RWPE2 (cell line): ENCODE measurements at regions not wholly inside any gene's neighbourhood (a gene's known extent, or its start where the extent isn't known, plus 50 kb on each side); places are given as distances from the start of the nearest gene placed in this dataset.
A peak's percentile ranks its signal among the peaks of the same experiment; 100 is the strongest.
"Not testable (repeated sequence)": the region's sequence is repeated elsewhere in the genome, so short reads cannot be mapped to it uniquely, and the experiment has no call there.

ENCODE experiments used
- ATAC-seq: fragments of 200-7000 bp; cut with Tn5 transposase; 3 replicates; pipeline ENCODE4 v1.9.1; 2021; ENCODE audit warnings: low read depth
- DNase-seq: peaks from one replicate; pipeline ENCODE4 v3.0.0-alpha.2; 2020; ENCODE audit warnings: low spot score
- H3K27ac ChIP-seq: fragments of 450-650 bp; 2 replicates; pipeline ENCODE4 v1.5.1; 2017; ENCODE audit warnings: mild to moderate bottlenecking; ENCODE audit not compliant: poor library complexity, severe bottlenecking
- H3K27me3 ChIP-seq: fragments of 250-450 bp; sonication (Bioruptor Pico); 2 replicates; pipeline ENCODE4 v1.5.1; 2021; ENCODE audit warnings: mild to moderate bottlenecking, moderate library complexity; ENCODE audit not compliant: insufficient read depth, poor library complexity, severe bottlenecking
- H3K36me3 ChIP-seq: fragments of 250-450 bp; sonication (Bioruptor Pico); 2 replicates; pipeline ENCODE4 v1.5.1; 2020; ENCODE audit warnings: low read depth, mild to moderate bottlenecking, moderate library complexity
- H3K4me1 ChIP-seq: fragments of 250-450 bp; sonication (Bioruptor Pico); 2 replicates; pipeline ENCODE4 v1.5.1; 2021; ENCODE audit warnings: mild to moderate bottlenecking, moderate library complexity; ENCODE audit not compliant: insufficient read depth, poor library complexity, severe bottlenecking
- H3K4me3 ChIP-seq: fragments of 250-450 bp; sonication (Bioruptor Pico); 2 replicates; pipeline ENCODE4 v1.5.1; 2021; ENCODE audit warnings: mild to moderate bottlenecking, moderate library complexity; ENCODE audit not compliant: severe bottlenecking
- H3K9me3 ChIP-seq: fragments of 250-450 bp; sonication (Bioruptor Pico); 2 replicates; pipeline ENCODE4 v1.5.1; 2021; ENCODE audit warnings: mild to moderate bottlenecking, moderate library complexity; ENCODE audit not compliant: severe bottlenecking
- TF ChIP-seq, protein P1 (sequence below): fragments of 450-650 bp; IDR thresholded peaks from one replicate; pipeline ENCODE4 v1.5.1; 2017; ENCODE audit warnings: mild to moderate bottlenecking, moderate library complexity; ENCODE audit not compliant: poor library complexity, severe bottlenecking

DNA sequence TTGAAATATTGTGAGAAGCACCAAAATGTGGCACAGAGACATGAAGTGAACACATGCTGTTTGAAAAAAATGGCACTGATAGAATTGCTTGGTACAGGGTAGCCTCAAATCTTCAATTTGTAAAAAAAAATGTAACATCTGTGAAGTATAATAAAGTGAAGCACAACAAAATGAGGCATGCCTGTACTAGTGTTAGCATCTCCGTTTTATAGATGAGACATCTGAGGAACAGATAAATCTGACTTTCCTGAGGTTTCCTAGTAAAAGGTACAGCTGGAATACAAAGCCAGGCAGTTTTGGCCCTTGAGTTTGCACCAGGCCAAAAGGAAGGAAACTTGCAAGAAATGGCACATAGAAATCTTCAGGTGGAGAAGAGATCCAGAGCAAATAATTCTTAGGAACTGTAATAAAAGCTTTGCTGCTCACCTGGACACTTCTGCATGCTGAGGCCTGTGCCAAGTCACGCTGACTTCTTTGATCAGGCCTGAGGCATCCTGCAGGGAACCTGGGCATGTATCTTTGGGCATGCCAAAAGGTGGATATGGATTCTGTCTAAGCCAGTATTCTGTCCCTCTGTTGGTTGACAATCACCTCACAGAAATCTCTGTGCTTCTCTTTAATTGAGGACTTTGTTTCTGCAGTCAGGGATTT lies 251.5 kb upstream of the PLPP4 start:
- peak; percentile 33; the same call in 1 of the 3 replicates for ATAC-seq
- TF ChIP-seq, protein P1, sequence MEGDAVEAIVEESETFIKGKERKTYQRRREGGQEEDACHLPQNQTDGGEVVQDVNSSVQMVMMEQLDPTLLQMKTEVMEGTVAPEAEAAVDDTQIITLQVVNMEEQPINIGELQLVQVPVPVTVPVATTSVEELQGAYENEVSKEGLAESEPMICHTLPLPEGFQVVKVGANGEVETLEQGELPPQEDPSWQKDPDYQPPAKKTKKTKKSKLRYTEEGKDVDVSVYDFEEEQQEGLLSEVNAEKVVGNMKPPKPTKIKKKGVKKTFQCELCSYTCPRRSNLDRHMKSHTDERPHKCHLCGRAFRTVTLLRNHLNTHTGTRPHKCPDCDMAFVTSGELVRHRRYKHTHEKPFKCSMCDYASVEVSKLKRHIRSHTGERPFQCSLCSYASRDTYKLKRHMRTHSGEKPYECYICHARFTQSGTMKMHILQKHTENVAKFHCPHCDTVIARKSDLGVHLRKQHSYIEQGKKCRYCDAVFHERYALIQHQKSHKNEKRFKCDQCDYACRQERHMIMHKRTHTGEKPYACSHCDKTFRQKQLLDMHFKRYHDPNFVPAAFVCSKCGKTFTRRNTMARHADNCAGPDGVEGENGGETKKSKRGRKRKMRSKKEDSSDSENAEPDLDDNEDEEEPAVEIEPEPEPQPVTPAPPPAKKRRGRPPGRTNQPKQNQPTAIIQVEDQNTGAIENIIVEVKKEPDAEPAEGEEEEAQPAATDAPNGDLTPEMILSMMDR: no peak
- H3K27me3 ChIP-seq: no peaks in the 10 kb centered on the region
- peaks cover 6% of the 10 kb centered on the region for H3K4me1 ChIP-seq
- DNase-seq: no peak
- H3K27ac ChIP-seq: no peak overlapping the region
- H3K36me3 ChIP-seq: no peaks in the 10 kb centered on the region
- no peaks in the 10 kb centered on the region for H3K9me3 ChIP-seq
- no peak overlapping the region for H3K4me3 ChIP-seq

DNA sequence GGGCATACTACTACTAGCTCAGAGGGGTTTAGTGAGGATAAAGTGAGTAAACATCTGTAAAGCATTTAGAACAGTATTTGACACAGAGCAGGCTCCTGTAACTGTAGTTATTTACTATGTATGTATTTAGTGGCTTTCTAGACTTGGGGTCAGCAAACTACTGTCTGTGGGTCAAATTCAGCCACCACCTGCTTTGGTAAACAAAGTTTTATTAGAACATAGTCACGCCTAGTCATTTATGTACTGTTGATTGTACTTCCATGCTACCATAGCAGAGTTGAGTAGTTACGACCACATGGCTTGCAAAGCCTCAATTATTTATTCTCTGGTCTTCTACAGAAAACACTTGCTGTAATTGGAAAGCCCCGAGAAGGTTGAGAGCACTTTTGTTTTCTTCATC lies 248.5 kb upstream of the PLPP4 start:
- no peak for ATAC-seq

DNA sequence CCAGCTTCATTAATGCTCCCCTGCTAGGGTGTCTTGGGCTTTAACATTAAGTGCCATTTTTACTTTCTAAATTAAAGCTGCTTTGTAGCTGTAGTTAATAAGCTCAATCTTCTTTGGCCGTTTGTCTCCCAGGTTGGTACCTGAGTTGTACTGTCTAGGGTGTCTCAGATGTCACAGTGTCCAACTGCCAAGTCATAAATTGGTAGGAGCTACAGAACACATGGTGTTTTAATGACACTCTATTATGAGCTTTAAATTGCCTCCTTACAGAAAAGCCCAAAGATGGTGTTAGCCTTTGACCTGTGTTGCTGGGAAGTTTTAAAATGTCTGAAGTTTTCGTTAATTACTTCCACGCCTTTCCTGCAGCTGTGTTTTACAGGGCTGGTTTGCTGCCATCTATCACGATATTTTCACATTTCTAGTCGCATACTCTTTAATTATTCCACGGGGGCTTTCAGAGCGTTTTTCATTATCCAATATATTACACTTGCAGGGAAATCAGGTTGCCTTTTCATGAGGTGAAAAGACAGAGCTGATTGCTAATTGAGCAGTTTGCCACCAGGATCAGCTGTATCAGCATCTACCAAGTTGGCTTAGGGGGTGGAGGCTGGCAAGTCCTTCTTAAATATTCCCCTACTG lies 247.8 kb upstream of the PLPP4 start:
- no peaks in the 10 kb centered on the region for H3K36me3 ChIP-seq
- H3K4me3 ChIP-seq: no peak overlapping the region
- TF ChIP-seq, protein P1: no peak
- ATAC-seq: no peak
- no peak overlapping the region for H3K27ac ChIP-seq
- H3K4me1 ChIP-seq: peaks cover 6% of the 10 kb centered on the region
- DNase-seq: no peak
- H3K9me3 ChIP-seq: no peaks in the 10 kb centered on the region
- H3K27me3 ChIP-seq: no peaks in the 10 kb centered on the region

More for the DNA sequence above, 248.5 kb upstream of the PLPP4 start:
- no peak overlapping the region for H3K4me3 ChIP-seq
- no peaks in the 10 kb centered on the region for H3K36me3 ChIP-seq
- DNase-seq: no peak
- H3K27me3 ChIP-seq: no peaks in the 10 kb centered on the region
- TF ChIP-seq, protein P1: no peak
- peaks cover 6% of the 10 kb centered on the region for H3K4me1 ChIP-seq
- H3K27ac ChIP-seq: no peak overlapping the region
- H3K9me3 ChIP-seq: no peaks in the 10 kb centered on the region

DNA sequence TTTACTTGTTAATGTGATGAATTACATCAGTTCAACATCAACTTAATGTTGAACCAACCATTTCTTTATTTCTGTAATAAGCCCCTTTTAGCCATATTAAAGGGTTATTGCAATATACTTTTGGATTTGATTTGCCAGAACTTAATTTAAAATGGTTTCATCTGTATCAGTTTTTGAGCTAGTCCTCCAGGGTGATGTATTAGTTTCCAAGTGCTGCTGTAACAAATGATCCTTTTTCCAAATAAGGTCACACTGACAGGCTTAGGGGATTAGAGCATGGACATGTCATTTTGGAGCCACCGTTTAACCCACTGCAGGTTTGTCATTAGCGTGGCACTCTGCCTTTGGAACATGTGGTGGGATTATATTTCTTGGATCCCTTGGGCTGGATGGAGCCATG lies 244.8 kb upstream of the PLPP4 start:
- DNase-seq (no peak), ATAC-seq (no peak)
- TF ChIP-seq, protein P1: no peak
- no peaks in the 10 kb centered on the region for H3K36me3 ChIP-seq
- no peaks in the 10 kb centered on the region for H3K4me1 ChIP-seq
- no peaks in the 10 kb centered on the region for H3K27me3 ChIP-seq
- no peak overlapping the region for H3K27ac ChIP-seq
- no peak overlapping the region for H3K4me3 ChIP-seq
- H3K9me3 ChIP-seq: no peaks in the 10 kb centered on the region

DNA sequence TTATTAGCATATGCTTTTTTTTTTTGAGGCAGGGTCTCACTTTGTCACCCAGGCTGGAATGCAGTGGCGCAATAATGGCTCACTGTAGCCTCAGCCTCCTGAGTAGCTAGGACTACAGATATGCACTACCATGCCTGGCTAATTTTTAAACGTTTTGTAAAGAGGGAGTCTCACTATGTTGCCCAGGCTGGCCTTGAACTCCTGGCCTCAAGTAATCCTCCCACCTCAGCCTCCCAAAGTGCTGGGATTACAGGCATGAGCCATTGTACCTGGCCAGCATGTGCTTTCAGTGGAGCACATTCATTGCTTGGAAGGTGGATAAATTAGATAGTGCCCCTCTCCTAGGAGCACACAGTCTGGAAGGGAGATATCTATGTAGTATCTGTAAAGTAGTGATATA lies 243.7 kb upstream of the PLPP4 start:
- not testable (repeated sequence) for H3K9me3 ChIP-seq, H3K36me3 ChIP-seq, ATAC-seq, H3K4me1 ChIP-seq, DNase-seq, H3K27me3 ChIP-seq, H3K27ac ChIP-seq, H3K4me3 ChIP-seq
